MM.1S (cell line): ENCODE measurements at regions not wholly inside any gene's neighbourhood (a gene's known extent, or its start where the extent isn't known, plus 50 kb on each side); places are given as distances from the start of the nearest gene placed in this dataset.

Experiments
- DNase-seq: peaks from one replicate; pipeline ENCODE4 v3.0.0-alpha.2; 2015
- H2AFZ ChIP-seq: fragments of 300-600 bp; sonication (generic); 2 replicates; pipeline ENCODE4 v1.6.0; 2016; ENCODE audit warnings: antibody characterized with exemption, low read length
- H3F3A ChIP-seq: fragments of 300-600 bp; sonication (generic); 2 replicates; pipeline ENCODE4 v1.6.1; 2016; ENCODE audit warnings: mild to moderate bottlenecking, antibody characterized with exemption, low read length, moderate library complexity, mixed read lengths; ENCODE audit not compliant: insufficient read depth
- H3K27ac ChIP-seq: fragments of 300-600 bp; sonication (generic); 2 replicates; pipeline ENCODE4 v1.5.1; 2016; ENCODE audit warnings: mild to moderate bottlenecking, low read length
- H3K27me3 ChIP-seq: fragments of 300-600 bp; sonication (generic); replicated peaks from 2 replicates; pipeline ENCODE4 v1.6.0; 2016; ENCODE audit warnings: low read length; ENCODE audit not compliant: insufficient read depth
- H3K36me3 ChIP-seq: fragments of 300-600 bp; sonication (generic); replicated peaks from 2 replicates; pipeline ENCODE4 v1.6.1; 2016; ENCODE audit warnings: mild to moderate bottlenecking, low read length, mixed read lengths; ENCODE audit not compliant: insufficient read depth
- H3K4me1 ChIP-seq: fragments of 300-600 bp; sonication (generic); 2 replicates; pipeline ENCODE4 v1.6.1; 2016; ENCODE audit warnings: low read length, mixed read lengths
- H3K4me2 ChIP-seq: fragments of 300-600 bp; sonication (generic); 2 replicates; pipeline ENCODE4 v1.6.0; 2016; ENCODE audit warnings: low read depth, low read length
- H3K4me3 ChIP-seq: fragments of 300-600 bp; sonication (generic); 2 replicates; pipeline ENCODE4 v1.5.1; 2016; ENCODE audit warnings: low read length, mixed read lengths
- H3K79me2 ChIP-seq: fragments of 300-600 bp; sonication (generic); 2 replicates; pipeline ENCODE4 v1.6.1; 2016; ENCODE audit warnings: mixed run types, low read length, mixed read lengths
- H3K9ac ChIP-seq: fragments of 300-600 bp; sonication (generic); 2 replicates; pipeline ENCODE4 v1.6.1; 2016; ENCODE audit warnings: low read length, mixed read lengths
- H3K9me2 ChIP-seq: fragments of 300-600 bp; sonication (generic); replicated peaks from 2 replicates; pipeline ENCODE4 v1.6.1; 2016; ENCODE audit warnings: mild to moderate bottlenecking, low read length, mixed read lengths; ENCODE audit not compliant: insufficient read depth
- H3K9me3 ChIP-seq: fragments of 300-600 bp; sonication (generic); replicated peaks from 2 replicates; pipeline ENCODE4 v1.6.1; 2016; ENCODE audit warnings: mild to moderate bottlenecking, low read length, mixed read lengths; ENCODE audit not compliant: insufficient read depth
- H4K20me1 ChIP-seq: fragments of 300-600 bp; sonication (generic); 2 replicates; pipeline ENCODE4 v1.6.1; 2016; ENCODE audit warnings: mild to moderate bottlenecking, low read length, moderate library complexity, mixed read lengths; ENCODE audit not compliant: insufficient read depth
- EZH2 ChIP-seq: fragments of 300-600 bp; sonication (generic); optimal IDR thresholded peaks from 2 replicates; pipeline ENCODE3; 2017; ENCODE audit warnings: low read depth, mild to moderate bottlenecking, antibody characterized with exemption, low read length, mixed read lengths
- EZH2phosphoT487 ChIP-seq: fragments of 300-600 bp; sonication (generic); IDR thresholded peaks from 2 replicates; pipeline ENCODE4 v1.6.1; 2018; ENCODE audit warnings: antibody characterized with exemption, low read length
- TF ChIP-seq, protein P1 (sequence below): fragments of 300-600 bp; sonication (generic); IDR thresholded peaks from 2 replicates; pipeline ENCODE4 v1.5.1; 2016; ENCODE audit warnings: antibody characterized with exemption, low read length, mixed read lengths

- peak overlapping the region; percentile 81 for H2AFZ ChIP-seq
- peak overlapping the region; percentile 69 for H3K4me3 ChIP-seq
- peaks cover 19% of the 10 kb centered on the region for H3F3A ChIP-seq
- no peaks in the 10 kb centered on the region for H3K9me3 ChIP-seq
- peak overlapping the region; percentile 95 for H3K4me2 ChIP-seq
- H3K27ac ChIP-seq: peak overlapping the region; percentile 100
- H3K9me2 ChIP-seq: no peaks in the 10 kb centered on the region
- H3K27me3 ChIP-seq: no peaks in the 10 kb centered on the region
- TF ChIP-seq EZH2: no peak
- TF ChIP-seq, protein P1, sequence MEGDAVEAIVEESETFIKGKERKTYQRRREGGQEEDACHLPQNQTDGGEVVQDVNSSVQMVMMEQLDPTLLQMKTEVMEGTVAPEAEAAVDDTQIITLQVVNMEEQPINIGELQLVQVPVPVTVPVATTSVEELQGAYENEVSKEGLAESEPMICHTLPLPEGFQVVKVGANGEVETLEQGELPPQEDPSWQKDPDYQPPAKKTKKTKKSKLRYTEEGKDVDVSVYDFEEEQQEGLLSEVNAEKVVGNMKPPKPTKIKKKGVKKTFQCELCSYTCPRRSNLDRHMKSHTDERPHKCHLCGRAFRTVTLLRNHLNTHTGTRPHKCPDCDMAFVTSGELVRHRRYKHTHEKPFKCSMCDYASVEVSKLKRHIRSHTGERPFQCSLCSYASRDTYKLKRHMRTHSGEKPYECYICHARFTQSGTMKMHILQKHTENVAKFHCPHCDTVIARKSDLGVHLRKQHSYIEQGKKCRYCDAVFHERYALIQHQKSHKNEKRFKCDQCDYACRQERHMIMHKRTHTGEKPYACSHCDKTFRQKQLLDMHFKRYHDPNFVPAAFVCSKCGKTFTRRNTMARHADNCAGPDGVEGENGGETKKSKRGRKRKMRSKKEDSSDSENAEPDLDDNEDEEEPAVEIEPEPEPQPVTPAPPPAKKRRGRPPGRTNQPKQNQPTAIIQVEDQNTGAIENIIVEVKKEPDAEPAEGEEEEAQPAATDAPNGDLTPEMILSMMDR: no peak
- H3K4me1 ChIP-seq: peaks cover 17% of the 10 kb centered on the region
- peak; percentile 92 for DNase-seq
- H3K36me3 ChIP-seq: no peaks in the 10 kb centered on the region
- peak overlapping the region; percentile 94 for H3K9ac ChIP-seq
- H3K79me2 ChIP-seq: no peaks in the 10 kb centered on the region
- no peaks in the 10 kb centered on the region for H4K20me1 ChIP-seq
These were observed 483.6 kb downstream of the BCOR start for GRCh38 chrX:39613997-39614679.

GRCh38 chrX:39614680-39614998, 483.1 kb downstream of the BCOR start:
- DNase-seq: no peak
- Histone ChIP-seq H2AFZ (peak overlapping the region; percentile 51; the same call in 1 of the 2 replicates), H4K20me1 (no peaks in the 10 kb centered on the region), H3K27ac (peak overlapping the region; percentile 100), H3K9ac (peak overlapping the region; percentile 94), H3K36me3 (no peaks in the 10 kb centered on the region), H3K4me2 (peak overlapping the region; percentile 95), H3F3A (peaks cover 19% of the 10 kb centered on the region), H3K9me3 (no peaks in the 10 kb centered on the region), H3K4me1 (peaks cover 17% of the 10 kb centered on the region), H3K79me2 (no peaks in the 10 kb centered on the region), H3K27me3 (no peaks in the 10 kb centered on the region), H3K4me3 (peak overlapping the region; percentile 37; the same call in 1 of the 2 replicates), H3K9me2 (no peaks in the 10 kb centered on the region)
- TF ChIP-seq, protein P1: no peak
- TF ChIP-seq EZH2 (no peak), EZH2phosphoT487 (no peak)

DNA sequence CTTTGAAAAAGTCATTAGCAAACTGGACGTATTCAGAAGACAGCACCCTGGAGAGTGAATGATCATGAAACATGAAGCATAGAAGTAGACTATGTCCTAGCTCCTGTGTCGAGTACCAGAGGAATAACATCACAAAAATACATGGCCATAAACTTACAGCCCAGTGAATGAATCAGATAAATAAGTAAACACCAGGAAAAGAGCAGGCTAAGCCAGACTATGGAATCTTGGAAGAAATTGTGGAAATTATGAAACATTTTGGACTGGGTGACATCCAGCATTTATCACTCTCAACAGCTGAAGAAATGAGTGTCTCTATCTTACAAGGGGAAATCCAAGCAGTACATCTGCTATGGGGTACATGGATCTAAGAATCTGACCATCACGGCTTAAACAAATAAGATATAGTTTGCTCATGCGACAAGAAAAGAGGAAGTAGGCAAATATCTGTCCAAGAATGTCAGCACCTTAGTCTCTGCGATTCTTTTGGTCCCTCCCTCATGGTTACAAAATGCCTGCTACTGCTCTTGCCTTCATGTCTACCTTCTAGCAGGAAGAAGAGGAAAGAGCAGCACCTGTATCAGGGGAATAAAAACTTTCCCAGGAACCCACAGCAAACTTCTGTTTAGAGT, 481.5 kb downstream of the BCOR start:
- DNase-seq: peak; percentile 12
- Histone ChIP-seq H4K20me1 (no peaks in the 10 kb centered on the region), H3K4me1 (peaks cover 17% of the 10 kb centered on the region), H3K4me3 (no peak overlapping the region), H3F3A (peaks cover 19% of the 10 kb centered on the region), H3K79me2 (no peaks in the 10 kb centered on the region), H3K9me3 (no peaks in the 10 kb centered on the region), H3K27ac (peak overlapping the region; percentile 35; the same call in 1 of the 2 replicates), H3K36me3 (no peaks in the 10 kb centered on the region), H3K27me3 (no peaks in the 10 kb centered on the region), H3K4me2 (0 out of 2 replicates have a peak overlapping the region, but pooled peaks have one; percentile 12), H2AFZ (no peak overlapping the region), H3K9me2 (no peaks in the 10 kb centered on the region), H3K9ac (no peak overlapping the region)
- TF ChIP-seq EZH2 (no peak), EZH2phosphoT487 (no peak)
- TF ChIP-seq, protein P1: no peak
